HG02973 (cell line): ENCODE measurements at regions not wholly inside any gene's neighbourhood (a gene's known extent, or its start where the extent isn't known, plus 50 kb on each side); places are given as distances from the start of the nearest gene placed in this dataset.
A peak's percentile ranks its signal among the peaks of the same experiment; 100 is the strongest.

ENCODE experiments used
- ATAC-seq: cut with Tn5 transposase; IDR thresholded peaks from one replicate; pipeline ENCODE4 v1.9.1; 2021; ENCODE audit warnings: moderate library complexity; ENCODE audit not compliant: unreplicated experiment

- no peak for ATAC-seq
Observed at GRCh38 chr1:162970021-162970420, 99.1 kb upstream of the RGS4 start.

GRCh38 chr1:162966613-162967012 is 102.5 kb upstream of the RGS4 start:
- ATAC-seq: no peak

- no peak for ATAC-seq
Observed at GRCh38 chr1:162964901-162965300, 103.9 kb upstream of the CCDC190 start.

GRCh38 chr1:162956922-162957321 is 95.9 kb upstream of the CCDC190 start:
- no peak for ATAC-seq

GRCh38 chr1:162954824-162955223 is 93.8 kb upstream of the CCDC190 start:
- ATAC-seq: no peak

GRCh38 chr1:162952956-162953355 is 92.0 kb upstream of the CCDC190 start:
- no peak for ATAC-seq

GRCh38 chr1:162951553-162952315 is 90.8 kb upstream of the CCDC190 start:
- peak; percentile 95 for ATAC-seq

GRCh38 chr1:162950187-162950586 is 89.2 kb upstream of the CCDC190 start:
- ATAC-seq: no peak

GRCh38 chr1:162946701-162947100 is 85.7 kb upstream of the CCDC190 start:
- no peak for ATAC-seq

DNA sequence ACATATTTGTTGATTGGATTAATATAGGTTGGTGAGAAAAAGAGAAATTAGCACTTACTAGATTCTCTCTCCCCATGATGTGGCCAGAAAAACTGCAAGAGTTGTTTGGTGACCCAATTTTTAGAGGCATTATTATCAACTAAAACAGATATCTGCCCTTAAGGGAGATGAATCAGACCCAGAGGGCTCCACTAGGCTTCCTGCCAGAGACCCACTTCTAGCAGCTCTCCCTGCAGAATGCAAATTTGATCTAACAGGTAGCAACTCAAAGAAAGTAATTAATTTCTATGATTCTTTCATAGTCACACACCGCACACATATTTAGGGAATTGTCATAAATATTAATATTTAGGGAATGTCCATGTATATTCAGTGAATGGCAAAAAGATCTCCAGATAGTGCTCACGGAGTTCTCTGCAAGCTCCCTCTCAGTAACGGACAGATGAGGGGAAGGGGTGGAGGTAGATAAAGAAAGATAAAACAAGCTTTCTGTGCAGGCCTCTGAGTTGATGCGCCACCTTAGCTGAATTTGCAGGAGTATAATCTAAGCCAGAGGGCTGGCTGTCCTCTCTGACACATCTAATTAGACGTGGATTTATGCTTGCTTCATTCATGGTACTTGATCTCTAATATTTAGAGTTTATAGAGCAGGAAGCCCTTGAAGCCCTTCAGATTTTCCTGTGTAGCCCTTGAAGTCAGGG is 84.1 kb upstream of the CCDC190 start:
- no peak for ATAC-seq

DNA sequence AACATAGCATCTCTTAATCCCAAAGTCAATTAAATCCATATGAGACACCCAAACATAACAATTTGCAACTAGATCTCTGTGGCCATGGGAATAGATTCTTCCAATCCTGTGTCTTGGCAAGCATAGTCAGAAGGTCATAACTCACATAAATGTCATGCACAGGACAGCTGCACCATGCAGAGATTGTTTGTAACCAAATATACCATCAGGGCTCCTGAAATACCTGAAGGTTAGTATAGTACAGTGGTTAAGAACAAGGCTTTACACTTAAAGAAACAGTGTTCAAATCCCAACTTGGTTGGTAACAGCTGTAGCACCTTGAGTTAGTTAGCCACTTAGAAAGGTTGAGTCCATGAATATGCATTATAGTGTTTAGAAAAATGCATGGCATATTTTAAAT is 82.6 kb upstream of the CCDC190 start:
- no peak for ATAC-seq

GRCh38 chr1:162942916-162943559 is 82.1 kb upstream of the CCDC190 start:
- ATAC-seq: no peak

DNA sequence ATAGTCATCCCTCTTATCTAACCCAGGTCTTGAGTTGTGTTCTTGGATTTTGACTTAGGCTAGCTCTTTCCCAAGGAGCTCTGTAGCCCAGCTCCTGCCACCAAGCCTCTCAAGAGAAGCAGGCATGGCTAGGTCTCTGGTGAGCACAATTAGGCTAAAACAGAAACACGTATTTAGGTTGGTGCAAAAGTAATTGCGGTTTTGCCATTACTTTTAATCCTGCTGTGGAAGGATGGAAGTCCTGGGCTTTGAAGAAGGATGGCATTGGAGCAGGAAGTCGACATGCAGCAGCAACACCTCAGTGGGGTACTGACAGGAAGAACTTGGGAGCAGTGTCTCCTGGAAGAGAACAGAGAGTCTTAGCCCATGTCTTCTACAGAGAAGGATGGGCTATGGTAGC is 80.0 kb upstream of the CCDC190 start:
- ATAC-seq: no peak

- no peak for ATAC-seq
Observed at GRCh38 chr1:162939035-162939434, 78.1 kb upstream of the CCDC190 start.

- no peak for ATAC-seq
Observed at GRCh38 chr1:162937716-162938395, 76.9 kb upstream of the CCDC190 start.

DNA sequence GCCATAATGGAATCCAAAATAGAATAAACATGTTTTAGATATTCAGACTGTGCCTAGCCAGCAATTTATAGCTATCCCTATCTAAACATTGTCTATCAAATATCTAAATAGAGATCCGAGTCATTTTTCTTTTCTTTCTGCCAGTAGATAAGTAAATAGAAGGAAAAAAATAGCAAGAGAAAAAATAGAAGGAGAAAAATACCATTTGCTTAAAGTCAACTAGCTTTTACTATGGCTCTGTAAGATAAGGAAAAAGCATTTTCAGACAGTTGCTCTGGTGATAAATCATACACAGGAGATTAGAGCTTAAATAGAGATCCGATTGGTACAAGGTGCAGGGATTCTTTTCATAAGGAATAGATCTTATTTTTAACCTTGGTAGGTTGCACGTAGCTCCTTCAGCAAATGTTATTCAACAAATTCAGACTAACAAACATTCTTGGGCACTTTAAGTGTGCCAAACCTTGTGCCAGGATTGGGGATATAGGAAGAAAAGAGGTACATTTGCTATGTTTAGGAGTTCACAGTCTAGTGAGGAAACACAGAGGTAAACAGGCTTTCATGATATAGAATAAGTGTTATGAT is 70.1 kb upstream of the CCDC190 start:
- no peak for ATAC-seq

DNA sequence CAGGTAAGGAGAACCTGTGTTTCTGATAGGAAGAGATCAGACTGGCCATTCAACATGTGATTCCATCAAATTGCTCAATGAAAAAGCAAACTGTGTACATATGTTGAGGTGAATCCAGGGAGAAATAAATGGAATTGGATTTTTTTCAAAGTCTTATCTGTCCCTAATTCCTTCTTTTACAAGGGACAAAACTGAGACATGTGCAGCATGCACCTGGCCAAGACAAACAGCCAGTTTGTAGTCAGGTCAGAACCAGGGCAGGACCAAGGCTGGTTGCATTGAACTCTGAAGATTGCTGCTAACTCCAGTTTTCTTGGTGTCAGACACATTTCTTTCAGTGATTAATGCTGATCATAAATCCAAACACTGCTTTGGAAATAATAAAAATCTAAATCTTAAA is 69.6 kb upstream of the CCDC190 start:
- ATAC-seq: no peak

DNA sequence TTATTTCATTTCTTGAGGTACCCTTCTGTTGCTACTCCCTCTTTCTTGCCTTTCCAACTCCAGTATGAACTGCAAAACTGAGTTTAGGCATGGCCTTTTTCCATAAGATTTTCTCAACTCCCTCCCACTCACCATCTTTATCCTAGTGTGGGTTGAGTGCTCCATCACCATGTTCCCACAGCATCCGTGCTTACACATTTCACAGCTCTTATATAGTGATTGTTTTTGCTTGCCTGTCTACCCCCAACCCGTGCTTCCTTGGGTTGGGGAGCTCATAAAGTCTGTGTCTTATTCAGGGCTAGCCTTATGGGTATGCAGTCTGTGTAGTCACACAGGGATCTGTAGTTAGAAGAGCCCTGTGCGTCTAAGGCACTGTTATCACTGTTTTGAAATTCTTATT is 68.2 kb upstream of the CCDC190 start:
- ATAC-seq: no peak

- ATAC-seq: no peak
Observed at GRCh38 chr1:162928141-162928540, 67.2 kb upstream of the CCDC190 start.

DNA sequence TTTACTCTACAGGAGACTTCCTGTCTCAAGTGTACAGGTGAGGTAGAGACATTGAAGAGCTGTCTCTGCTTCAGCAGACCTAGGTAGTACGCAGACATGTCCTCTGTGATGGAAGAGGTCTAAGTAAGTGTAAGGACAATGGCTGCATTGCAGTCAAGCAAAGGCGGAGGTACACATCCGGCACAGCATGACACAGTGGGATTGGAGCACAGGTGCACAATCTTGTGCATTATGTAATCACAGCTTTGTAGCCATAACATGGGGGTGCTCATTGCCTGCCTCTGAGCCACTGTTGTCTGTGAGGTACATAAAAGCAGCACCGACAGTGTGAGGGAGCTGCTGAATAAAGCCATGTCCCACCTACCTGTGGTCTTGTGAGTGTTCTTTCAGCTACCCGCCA is 66.4 kb upstream of the CCDC190 start:
- ATAC-seq: no peak

GRCh38 chr1:162926906-162927305 is 65.9 kb upstream of the CCDC190 start:
- no peak for ATAC-seq
